ENCODE measurements at regions not wholly inside any gene's neighbourhood (a gene's known extent, or its start where the extent isn't known, plus 50 kb on each side); places are given as distances from the start of the nearest gene placed in this dataset.
"Not testable (repeated sequence)": the region's sequence is repeated elsewhere in the genome, so short reads cannot be mapped to it uniquely, and the experiment has no call there.

DNA sequence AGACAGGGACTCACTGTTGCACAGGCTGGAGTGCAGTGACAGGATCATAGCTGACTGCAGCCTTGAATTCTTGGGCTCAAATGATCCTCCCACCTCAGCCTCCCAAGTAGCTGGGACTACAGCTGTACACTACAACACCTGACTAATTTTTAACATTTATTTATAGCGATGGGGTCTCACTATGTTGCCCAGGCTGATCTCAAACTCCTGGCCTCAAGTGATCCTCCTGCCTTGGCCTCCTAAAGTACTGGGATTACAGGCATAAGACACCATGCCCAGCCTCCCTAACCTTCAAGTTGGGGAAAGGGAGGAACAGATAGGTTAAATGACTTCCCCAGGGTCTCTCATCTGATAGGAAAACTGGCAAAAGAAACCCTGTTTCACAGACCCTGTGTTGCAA, 919.5 kb downstream of the TYW1 start:
- not testable (repeated sequence) for DNase-seq (ENCODE audit: low spot score)

DNA sequence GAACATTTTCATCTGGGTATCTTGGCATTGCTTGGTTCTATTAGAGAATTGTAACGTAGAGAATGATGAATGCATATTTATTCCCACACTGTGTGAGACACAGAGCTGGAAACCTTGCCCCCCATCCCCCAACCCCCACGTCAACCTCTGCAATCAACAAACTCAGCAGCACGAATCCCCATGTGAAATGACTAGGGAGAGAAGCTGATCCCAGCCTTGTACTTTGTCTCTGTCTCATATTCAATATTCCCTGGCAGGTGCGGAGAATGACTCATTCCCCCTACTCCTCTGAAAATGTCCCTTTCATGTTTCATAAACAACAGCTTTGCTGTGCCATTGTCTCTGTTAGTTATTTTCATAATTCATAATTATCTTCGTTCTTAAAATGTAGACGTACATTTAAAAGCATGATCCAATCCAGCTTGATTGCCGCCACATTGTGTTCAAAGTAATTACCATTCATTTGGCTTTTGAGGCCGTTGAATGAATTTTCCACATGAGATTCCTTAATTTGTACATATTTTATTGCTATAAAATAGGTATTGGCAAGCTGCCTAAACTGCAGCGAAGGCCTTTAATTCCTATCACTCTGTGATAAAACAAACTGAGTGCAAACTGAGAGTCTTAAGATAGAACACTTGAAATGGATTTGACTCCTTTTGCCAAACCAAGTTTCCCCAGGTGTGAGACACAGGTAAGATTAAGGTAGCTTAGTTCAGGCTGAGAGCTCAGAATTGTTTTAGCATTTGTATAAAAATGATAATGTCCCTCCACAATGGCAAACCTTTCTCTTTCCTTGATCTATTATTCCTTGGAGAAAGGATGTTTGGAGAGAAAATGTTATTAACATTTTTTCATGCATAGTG, 920.2 kb downstream of the TYW1 start:
- DNase-seq (ENCODE audit: low spot score) = no peak

DNA sequence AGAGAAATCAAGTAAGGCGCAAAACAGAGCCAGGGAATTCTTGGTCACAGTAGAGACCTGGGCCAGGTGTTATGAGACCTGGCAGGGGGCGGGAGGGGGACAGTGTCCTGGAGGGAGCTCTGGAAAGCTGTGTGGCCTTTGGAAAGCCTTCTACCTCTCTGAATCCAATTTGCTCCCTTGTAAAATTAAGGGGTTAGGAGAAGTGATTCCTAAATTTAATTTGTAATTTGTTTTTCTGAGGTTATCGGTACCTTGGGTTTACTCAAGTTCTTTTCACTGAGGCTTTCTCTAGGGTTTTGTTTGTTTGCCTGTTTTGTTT, 920.8 kb downstream of the TYW1 start:
- DNase-seq (ENCODE audit: low spot score) = no peak

DNA sequence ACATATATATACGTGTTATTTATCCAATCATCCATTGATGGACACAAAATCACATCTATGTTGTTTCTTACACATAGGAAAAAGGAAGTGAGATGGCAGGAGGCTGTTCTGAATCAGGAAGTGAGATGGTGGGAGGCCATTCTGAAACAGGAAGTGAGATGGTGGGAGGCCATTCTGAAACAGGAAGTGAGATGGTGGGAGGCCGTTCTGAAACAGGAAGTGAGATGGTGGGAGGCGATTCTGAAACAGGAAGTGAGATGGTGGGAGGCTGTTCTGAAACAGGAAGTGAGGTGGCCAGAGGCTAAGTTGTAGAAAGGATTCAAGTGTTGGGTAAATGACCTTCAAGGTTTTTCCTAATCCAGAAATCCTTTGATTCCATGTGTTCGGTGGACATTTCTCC, 921.5 kb downstream of the TYW1 start:
- DNase-seq (ENCODE audit: low spot score) = no peak

DNA sequence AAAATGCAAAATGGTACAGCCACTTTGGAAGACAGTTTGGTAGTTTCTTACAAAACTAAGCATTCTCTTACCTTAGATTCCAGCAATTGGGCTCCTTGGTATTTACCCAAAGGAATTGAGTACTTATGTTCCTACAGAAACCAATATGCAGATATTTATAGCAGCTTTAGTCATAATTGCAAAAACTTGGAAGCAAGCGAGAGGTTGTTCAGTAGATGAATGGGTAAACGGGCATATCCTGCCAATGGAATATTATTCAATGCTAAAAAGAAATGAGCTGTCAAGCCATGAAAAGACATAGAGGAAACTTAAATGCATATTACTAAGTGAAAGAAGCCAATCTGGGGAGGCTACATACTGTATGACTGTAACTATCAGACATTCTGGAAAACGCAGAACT, 926.7 kb downstream of the TYW1 start:
- no peak for DNase-seq (ENCODE audit: low spot score)

DNA sequence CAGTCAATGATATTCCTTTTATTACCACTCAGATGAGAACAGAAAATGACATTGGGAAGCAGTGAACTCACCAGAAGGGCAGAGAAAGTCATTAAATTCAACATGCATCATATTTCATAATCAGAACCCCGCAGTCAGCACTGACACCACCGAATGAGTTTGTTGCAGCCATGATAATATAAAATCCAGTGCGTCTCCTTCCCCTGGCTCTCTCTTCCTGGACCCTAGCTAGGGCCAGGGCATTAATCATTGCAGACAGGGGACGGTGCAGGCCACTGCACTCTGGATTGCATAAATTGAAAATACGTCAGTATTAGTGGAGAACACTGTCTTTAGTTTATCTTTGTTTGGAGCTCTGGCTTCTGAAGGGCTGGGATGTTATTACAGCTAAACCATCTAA, 931.5 kb downstream of the TYW1 start:
- DNase-seq (ENCODE audit: low spot score) = no peak

DNA sequence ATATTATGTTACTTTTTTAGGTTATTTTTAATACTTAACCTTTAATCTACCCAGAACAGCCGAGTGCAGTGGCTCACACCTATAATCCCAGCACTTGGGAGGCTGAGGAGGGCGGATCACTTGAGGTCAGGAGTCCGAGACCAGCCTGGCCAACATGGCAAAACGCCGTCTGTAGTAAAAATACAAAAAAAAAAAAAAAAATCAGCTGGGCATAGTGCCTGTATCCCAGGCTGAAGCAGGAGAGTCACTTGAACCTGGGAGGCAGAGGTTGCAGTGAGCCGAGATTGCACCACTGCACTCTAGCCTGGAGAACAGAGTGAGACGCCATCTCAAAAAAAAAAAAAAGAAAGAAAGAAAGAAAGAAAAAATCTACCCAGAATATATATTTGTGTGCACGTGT, 939.8 kb downstream of the TYW1 start:
- DNase-seq (ENCODE audit: low spot score) = not testable (repeated sequence)

DNA sequence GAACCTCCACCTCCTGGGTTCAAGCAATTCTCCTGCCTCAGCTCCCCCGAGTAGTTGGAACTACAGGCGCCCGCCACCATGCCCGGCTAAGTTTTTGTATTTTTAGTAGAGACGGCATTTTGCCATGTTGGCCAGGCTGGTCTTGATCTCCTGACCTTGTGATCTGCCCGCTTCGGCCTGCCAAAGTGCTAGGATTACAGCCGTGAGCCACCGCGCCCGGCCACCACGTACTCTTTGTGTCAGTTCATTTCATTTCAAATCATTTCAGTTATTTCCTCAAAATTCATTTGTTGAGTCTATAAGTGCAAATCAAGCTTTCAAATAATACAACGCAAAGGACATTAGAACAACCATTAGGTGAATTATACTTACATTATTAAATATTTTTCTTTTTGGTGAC, 943.8 kb downstream of the TYW1 start:
- no peak for DNase-seq (ENCODE audit: low spot score)

DNA sequence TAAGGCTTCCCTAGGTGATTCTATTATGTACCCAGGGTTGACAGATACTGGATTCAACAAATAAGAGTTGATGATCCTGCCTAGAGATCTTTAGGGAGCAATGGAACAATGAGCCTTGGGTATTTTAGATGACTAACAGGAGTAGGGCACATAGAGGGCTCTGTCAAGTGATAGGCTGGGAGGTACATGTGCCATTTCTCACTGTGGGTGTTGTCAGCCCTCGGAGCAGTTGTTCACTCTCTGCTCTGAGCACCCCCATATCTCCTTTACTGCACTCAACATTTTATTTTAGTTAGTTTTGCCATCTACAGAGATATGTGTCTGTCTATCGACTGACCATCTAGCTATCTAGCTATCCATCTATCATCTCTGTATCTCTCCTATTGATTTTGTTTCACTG, 950.6 kb downstream of the TYW1 start:
- DNase-seq (ENCODE audit: low spot score) = no peak

DNA sequence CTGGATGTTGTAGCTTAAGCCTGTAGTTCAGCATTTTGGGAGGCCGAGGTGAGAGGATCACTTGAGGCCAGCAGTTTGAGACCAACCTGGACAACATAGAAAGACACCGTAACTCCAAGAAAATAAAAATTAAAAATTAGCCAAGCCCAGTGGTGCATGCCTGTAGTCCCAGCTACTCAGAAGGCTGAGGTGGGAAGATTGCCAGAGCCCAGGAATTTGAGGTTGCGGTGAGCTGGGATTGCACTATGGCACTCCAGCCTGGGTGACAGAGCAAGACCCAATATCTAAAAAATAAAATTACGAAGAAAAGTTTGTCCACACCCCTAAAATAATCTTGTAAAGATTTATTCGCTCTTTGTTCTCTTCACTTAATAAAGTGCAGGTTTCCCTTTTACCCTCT, 951.0 kb downstream of the TYW1 start:
- no peak for DNase-seq (ENCODE audit: low spot score)

DNA sequence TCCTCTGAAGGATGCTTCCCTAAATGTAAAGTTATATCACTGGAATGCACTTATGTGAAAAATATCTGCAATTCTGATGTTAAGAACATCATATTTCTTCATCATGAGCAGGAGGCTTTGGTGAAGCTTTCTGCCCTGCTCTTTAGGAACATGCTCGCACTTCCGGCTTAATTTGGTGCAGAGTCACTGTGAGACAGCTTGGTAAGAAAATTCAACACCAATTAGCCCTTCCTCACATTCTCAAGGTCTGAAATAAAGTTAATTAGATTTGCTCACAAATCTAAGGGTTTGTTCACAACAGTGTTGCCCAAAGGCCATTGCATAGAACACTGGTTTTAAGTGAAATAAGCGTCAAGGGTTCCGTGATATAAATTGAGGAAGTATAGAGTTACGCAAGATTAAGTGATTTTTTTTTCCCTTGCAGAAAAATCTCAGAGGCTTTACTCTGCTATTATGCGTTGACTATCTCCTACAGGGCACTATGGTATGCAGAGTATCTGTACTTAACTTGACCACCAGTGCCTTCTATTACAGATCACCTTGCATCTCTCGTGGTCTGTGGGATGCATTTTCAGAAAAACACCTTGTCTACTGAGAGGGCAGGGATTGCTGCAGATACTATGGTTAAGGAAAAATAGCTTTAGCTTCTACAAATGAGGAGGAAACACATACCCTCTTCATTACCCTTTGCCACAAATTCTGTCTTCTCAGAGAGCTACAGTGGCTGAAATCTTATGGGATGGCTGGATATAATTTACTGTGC, 953.9 kb downstream of the TYW1 start:
- DNase-seq (ENCODE audit: low spot score) = no peak

DNA sequence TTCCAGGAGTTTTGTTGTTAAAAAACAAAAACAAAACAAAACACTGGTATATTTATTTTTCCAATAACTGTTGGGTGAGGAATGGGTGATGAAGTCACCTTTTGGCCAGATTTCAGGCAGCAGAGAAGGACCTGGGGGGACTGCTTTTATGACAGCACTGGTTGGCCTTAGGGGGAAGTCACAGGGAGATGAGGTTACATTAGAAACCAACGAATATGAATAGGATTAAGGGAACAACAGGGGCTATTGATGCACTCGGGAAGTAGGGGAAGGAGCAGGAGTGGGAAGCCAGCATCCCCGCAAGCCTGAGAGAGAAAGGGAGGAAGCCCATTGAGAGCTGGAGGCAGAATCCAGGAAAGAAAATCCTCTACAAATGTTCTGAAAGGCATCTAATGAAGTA, 958.4 kb downstream of the TYW1 start:
- no peak for DNase-seq (ENCODE audit: low spot score)

DNA sequence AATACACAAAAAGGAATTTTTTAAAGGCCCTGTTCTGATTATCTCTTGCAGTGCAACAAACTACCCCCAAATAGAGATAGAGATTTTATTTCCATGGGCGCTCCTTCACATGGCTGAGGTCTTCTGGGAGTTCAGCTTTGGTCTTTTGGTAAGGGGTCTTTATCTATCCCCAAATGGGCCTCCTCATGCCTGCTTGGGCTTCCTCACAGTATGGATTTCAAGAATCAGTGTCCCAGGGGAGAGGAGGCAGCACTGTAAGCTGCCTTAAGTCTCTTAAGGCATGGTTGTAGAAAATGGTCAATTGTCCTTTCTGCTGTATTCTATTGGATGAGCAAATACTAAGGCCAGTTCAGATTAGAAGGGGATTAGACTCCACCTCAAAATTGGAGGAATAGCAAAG, 966.2 kb downstream of the TYW1 start:
- no peak for DNase-seq (ENCODE audit: low spot score)

DNA sequence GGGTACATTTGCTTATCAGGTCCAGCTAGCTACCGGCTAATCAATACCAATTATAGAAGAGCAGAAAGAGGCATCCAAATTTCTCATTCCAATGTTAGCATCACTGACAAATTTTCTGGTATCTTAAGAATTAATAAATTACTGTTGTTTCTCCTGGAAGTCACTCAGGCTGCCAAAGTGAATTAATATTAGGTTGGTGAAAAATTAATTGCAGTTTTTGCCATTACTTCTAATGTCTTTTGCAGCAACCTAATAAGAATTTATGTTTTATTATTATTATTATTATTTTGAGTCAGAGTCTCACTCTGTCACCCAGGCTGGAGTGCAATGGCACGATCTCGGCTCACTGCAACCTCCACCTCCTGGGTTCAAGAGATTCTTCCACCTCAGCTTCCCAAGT, 979.9 kb downstream of the TYW1 start:
- DNase-seq (ENCODE audit: low spot score) = no peak

DNA sequence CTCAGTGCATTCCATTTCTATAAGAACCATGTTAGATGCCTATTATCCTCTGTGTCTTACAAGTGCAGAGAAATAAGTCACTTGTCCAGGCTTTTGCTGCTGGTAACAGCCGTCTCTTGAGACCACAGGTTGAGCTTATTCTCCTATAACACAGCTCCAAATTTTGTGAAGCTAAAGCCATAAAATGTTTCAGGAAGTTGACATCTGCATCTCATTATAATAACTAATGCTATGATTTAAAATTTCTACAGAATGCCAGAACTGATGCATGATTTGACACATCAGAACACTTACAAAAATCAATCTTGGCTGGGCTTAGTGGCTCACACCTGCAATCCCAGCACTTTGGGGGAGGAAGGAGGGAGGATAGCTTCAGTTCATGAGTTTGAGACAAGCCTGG, 986.9 kb downstream of the TYW1 start:
- no peak for DNase-seq (ENCODE audit: low spot score)

DNA sequence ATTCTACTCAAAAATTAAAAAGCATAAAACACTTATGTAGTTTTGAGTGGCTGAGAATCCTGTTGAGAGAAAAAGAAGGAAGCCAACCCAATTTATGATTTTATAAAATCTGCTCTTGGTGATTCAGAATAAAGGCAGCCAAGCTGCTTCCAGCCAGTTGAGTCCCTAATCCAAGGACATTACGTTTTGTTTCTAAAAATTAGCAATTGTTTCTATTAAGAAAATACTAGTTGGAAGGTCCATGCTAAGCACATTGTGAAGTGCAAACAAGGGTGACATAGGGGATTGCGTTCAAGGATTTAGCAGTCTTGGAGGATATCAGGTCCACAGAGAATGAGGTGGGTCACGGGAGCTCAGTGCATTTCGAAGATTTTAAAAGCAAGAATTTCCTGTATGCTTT, 987.7 kb downstream of the TYW1 start:
- DNase-seq (ENCODE audit: low spot score) = no peak

DNA sequence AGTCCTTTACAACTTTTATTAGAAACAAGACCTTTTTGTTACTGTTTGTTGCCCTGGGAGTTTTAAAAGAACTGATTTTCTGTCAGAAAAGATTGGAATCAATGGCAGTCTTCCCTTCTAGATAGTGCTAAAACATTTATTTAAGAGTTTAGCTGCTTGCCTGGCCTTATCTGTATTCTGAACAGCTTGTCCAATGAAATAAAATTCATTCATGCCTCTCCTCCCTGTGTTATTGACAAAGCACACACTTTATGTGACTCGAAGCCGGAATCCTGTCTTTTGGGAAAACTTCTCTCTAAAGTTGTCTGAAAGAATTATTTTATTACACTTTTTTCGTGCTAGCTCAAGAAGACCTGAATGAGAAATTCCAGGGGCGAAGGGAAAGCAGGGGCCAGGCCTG, 992.5 kb downstream of the TYW1 start:
- no peak for DNase-seq (ENCODE audit: low spot score)

DNA sequence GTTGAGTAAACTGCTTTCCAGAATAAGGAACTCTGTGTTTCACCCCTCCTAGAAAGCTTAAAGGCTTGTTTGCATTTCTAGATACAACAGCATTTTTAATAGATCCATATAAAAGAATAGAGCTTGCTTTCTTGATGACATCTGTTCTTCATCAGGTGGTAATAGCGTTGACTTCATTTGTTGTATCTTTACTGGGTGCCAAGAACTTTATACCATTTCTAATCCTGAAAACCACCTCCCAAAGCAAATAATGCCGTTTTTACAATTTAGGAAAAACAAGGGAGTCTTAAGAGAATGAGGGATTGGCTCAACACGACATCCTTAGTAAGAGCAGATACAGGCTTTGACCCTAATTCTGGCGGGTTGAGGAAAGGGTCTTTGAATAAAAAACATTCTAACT, 993.4 kb downstream of the TYW1 start:
- no peak for DNase-seq (ENCODE audit: low spot score)

DNA sequence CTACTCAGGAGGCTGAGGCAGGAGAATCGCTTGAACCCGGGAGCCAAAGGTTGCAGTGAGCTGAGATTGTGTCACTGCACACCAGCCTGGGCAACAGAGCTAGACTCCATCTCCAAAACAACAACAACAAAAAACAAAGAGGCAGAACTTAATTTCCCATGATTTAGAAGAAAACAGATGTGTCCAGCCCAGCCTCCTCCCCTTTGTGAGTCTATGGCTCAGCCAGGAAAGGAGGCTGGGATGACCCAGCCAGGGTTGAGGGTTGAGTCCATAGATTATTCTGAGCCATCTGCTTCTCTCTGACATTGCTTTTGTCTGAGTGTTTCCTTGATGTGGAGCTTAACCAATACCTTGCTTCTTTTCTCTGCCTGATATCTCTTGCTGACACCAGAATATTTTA, 994.1 kb downstream of the TYW1 start:
- DNase-seq (ENCODE audit: low spot score) = no peak

DNA sequence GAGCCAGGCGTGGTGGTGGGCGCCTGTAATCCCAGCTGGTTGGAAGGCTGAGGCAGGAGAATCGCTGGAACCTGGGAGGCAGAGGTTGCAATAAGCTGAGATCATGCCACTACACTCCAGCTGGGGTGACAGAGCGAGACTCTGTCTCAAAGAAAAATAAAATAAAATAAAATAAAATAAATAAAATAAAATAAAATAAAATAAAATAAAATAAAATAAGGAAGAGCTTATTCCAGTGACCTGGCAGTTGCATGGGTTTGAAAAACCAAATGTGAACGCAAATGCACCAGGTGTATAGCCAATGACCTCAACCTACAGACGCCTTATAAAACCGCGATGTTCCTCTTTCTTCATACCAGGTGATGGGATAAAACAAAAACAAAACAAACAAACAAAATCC, 995.7 kb downstream of the TYW1 start:
- no peak for DNase-seq (ENCODE audit: low spot score)

DNA sequence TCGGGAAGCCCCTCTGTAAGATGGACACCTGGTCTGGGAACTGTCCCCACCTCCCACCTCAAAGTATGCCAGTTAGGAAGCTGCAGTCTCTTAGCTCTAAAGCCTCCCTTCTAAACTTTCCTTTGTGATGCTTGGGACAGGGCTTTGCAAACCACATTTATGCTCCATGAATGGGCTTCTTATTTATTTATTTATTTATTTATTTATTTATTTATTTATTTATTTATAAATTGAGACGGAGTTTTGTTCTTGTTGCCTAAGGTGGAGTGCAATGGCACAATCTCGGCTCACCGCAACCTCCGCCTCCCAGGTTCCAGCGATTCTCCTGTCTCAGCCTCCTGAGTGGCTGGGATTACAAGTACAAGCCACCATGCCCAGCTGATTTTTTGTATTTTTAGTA, 1009.4 kb downstream of the TYW1 start:
- DNase-seq (ENCODE audit: low spot score) = no peak

DNA sequence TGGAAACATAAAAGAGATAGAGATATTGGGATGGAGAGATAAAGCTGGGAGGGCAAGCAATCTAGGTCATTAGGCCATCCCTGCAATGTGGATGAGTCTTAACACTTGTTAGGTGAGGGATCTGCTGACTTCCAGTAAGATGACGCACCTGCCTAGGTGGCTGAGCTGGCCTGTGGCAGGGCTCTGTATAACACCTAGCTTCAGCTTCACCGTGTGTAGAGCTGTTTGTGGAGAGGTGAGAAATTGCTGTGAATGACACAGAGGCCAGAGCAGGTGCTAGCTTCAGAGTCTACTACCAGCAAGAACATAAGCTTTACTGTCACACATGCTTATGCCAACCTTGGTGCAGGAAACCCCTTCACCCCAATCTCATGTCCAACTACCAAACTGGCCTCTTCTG, 1010.0 kb downstream of the TYW1 start:
- no peak for DNase-seq (ENCODE audit: low spot score)

DNA sequence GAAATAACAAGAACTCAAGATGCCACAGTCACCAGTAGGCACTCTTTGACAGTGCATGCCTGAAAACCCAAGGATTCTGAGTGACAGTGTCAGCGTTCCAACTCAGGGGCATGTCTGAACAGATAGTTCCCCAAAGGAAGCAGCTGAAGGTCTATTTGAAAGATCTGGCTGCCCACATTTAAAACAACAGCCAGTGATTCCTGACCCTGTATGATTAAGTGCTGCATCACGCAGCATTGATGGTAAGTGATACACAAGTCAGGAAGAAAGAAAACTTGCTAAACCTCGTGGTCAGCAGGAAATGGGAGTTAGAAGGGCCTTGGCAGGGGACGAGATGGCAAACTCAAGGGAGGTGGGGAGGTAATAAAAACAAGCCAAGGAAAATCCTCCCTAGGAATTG, 1013.1 kb downstream of the TYW1 start:
- no peak for DNase-seq (ENCODE audit: low spot score)

Data from CD4-positive, alpha-beta T cell treated with Interleukin-2 at 100 ng/mL for 4 hours (primary cell).